ENCODE measurements at regions not wholly inside any gene's neighbourhood (a gene's known extent, or its start where the extent isn't known, plus 50 kb on each side); places are given as distances from the start of the nearest gene placed in this dataset.

DNA sequence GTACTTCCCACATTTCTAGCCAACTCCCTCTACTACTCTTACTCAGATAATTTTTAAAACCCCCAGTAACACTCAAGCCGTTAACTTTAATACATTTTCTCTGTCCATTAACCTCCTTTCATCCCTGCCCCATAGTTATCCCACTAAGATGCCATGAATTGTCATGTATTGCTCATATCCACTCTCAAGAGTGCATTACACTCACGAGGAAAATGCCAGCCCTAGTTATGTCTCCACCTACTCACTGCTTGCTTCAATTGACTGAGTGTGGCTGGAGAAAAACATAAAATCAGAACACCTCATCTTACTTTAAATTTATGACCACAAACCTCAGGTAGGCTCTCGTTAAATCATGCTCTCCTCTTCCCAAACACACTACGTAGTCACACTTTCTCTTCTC, 324.1 kb upstream of the NPSR1 start:
- H4K20me1 ChIP-seq (ENCODE audit: insufficient read depth, low read length) = no peaks in the 10 kb centered on the region
- H3K9ac ChIP-seq (ENCODE audit: low read depth, low read length) = no peak overlapping the region
- no peaks in the 10 kb centered on the region for H3K36me3 ChIP-seq (ENCODE audit: insufficient read depth, low read length)
- no peaks in the 10 kb centered on the region for H3K4me1 ChIP-seq (ENCODE audit: insufficient read depth, low read length)
- no peak overlapping the region for H3K4me2 ChIP-seq (ENCODE audit: insufficient read depth, low read length)
- DNase-seq (no peak), ATAC-seq (ENCODE audit: insufficient read depth, low read depth) (no peak)
- H3K79me2 ChIP-seq (ENCODE audit: insufficient read depth, low read length) = no peaks in the 10 kb centered on the region
- H3K27ac ChIP-seq (ENCODE audit: low read length) = no peak overlapping the region
- H2AFZ ChIP-seq (ENCODE audit: low read depth, low read length) = no peak overlapping the region
- TF ChIP-seq EZH2 (IDR thresholded peaks at IDR 0.05; ENCODE audit: borderline replicate concordance, low read depth, low read length, severe bottlenecking) = no peak
- TF ChIP-seq CTCF (IDR thresholded peaks at IDR 0.05; ENCODE audit: borderline replicate concordance, extremely low read depth, low read length, poor library complexity, severe bottlenecking) = no peak
- H3K9me3 ChIP-seq (ENCODE audit: insufficient read depth, low read length, severe bottlenecking) = no peaks in the 10 kb centered on the region
- H3K4me3 ChIP-seq (ENCODE audit: low read depth in 1 of 2, low read length in 2 of 2) = no peak overlapping the region
- H3K27me3 ChIP-seq (ENCODE audit: insufficient read depth, low read length, poor library complexity) = no peaks in the 10 kb centered on the region

DNA sequence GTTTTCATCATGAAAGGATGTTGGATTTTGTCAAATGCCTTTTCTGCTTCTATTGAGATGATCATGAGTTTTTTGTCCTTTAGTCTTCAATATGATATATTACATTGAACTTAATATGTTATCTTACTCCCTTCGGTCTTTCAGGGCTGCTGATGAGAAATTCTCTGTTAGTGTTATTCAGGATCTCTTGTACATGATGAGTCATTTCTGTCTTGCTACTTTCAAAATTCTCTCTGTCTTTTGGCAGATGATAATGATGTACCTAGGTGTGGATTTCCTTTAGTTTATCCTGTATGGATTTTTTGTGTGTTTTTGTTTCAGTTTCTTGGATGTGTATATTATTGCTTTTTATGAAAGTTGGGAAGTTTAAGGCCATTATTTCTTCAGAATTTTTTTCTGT, 320.9 kb upstream of the NPSR1 start:
- Histone ChIP-seq H3K4me1 (ENCODE audit: insufficient read depth, low read length) (no peaks in the 10 kb centered on the region), H3K4me3 (ENCODE audit: low read depth in 1 of 2, low read length in 2 of 2) (no peak overlapping the region), H3K4me2 (ENCODE audit: insufficient read depth, low read length) (no peak overlapping the region), H3K27ac (ENCODE audit: low read length) (no peak overlapping the region), H2AFZ (ENCODE audit: low read depth, low read length) (no peak overlapping the region), H3K27me3 (ENCODE audit: insufficient read depth, low read length, poor library complexity) (no peaks in the 10 kb centered on the region), H3K9me3 (ENCODE audit: insufficient read depth, low read length, severe bottlenecking) (no peaks in the 10 kb centered on the region), H3K36me3 (ENCODE audit: insufficient read depth, low read length) (no peaks in the 10 kb centered on the region), H3K9ac (ENCODE audit: low read depth, low read length) (no peak overlapping the region), H4K20me1 (ENCODE audit: insufficient read depth, low read length) (no peaks in the 10 kb centered on the region), H3K79me2 (ENCODE audit: insufficient read depth, low read length) (no peaks in the 10 kb centered on the region)
- TF ChIP-seq EZH2 (IDR thresholded peaks at IDR 0.05; ENCODE audit: borderline replicate concordance, low read depth, low read length, severe bottlenecking) (no peak), CTCF (IDR thresholded peaks at IDR 0.05; ENCODE audit: borderline replicate concordance, extremely low read depth, low read length, poor library complexity, severe bottlenecking) (no peak)
- no peak for ATAC-seq (ENCODE audit: insufficient read depth, low read depth)
- DNase-seq = no peak

GRCh38 chr7:34338961-34339526, 319.0 kb upstream of the NPSR1 start:
- no peaks in the 10 kb centered on the region for H3K27me3 ChIP-seq (ENCODE audit: insufficient read depth, low read length, poor library complexity)
- H3K4me1 ChIP-seq (ENCODE audit: insufficient read depth, low read length) = no peaks in the 10 kb centered on the region
- no peaks in the 10 kb centered on the region for H3K36me3 ChIP-seq (ENCODE audit: insufficient read depth, low read length)
- no peak overlapping the region for H3K4me2 ChIP-seq (ENCODE audit: insufficient read depth, low read length)
- no peak overlapping the region for H2AFZ ChIP-seq (ENCODE audit: low read depth, low read length)
- no peak overlapping the region for H3K4me3 ChIP-seq (ENCODE audit: low read depth in 1 of 2, low read length in 2 of 2)
- ATAC-seq (ENCODE audit: insufficient read depth, low read depth) (no peak), DNase-seq (no peak)
- no peak overlapping the region for H3K9ac ChIP-seq (ENCODE audit: low read depth, low read length)
- H4K20me1 ChIP-seq (ENCODE audit: insufficient read depth, low read length) = no peaks in the 10 kb centered on the region
- no peaks in the 10 kb centered on the region for H3K79me2 ChIP-seq (ENCODE audit: insufficient read depth, low read length)
- TF ChIP-seq EZH2 (IDR thresholded peaks at IDR 0.05; ENCODE audit: borderline replicate concordance, low read depth, low read length, severe bottlenecking) = no peak
- no peak for TF ChIP-seq CTCF (IDR thresholded peaks at IDR 0.05; ENCODE audit: borderline replicate concordance, extremely low read depth, low read length, poor library complexity, severe bottlenecking)
- H3K27ac ChIP-seq (ENCODE audit: low read length) = no peak overlapping the region
- no peaks in the 10 kb centered on the region for H3K9me3 ChIP-seq (ENCODE audit: insufficient read depth, low read length, severe bottlenecking)

- Histone ChIP-seq H2AFZ (ENCODE audit: low read depth, low read length) (no peak overlapping the region), H4K20me1 (ENCODE audit: insufficient read depth, low read length) (no peaks in the 10 kb centered on the region), H3K4me1 (ENCODE audit: insufficient read depth, low read length) (no peaks in the 10 kb centered on the region), H3K4me3 (ENCODE audit: low read depth in 1 of 2, low read length in 2 of 2) (no peak overlapping the region), H3K79me2 (ENCODE audit: insufficient read depth, low read length) (no peaks in the 10 kb centered on the region), H3K27ac (ENCODE audit: low read length) (no peak overlapping the region), H3K4me2 (ENCODE audit: insufficient read depth, low read length) (no peak overlapping the region), H3K9me3 (ENCODE audit: insufficient read depth, low read length, severe bottlenecking) (no peaks in the 10 kb centered on the region), H3K27me3 (ENCODE audit: insufficient read depth, low read length, poor library complexity) (no peaks in the 10 kb centered on the region), H3K36me3 (ENCODE audit: insufficient read depth, low read length) (no peaks in the 10 kb centered on the region), H3K9ac (ENCODE audit: low read depth, low read length) (no peak overlapping the region)
- TF ChIP-seq CTCF (IDR thresholded peaks at IDR 0.05; ENCODE audit: borderline replicate concordance, extremely low read depth, low read length, poor library complexity, severe bottlenecking) = no peak
- no peak for TF ChIP-seq EZH2 (IDR thresholded peaks at IDR 0.05; ENCODE audit: borderline replicate concordance, low read depth, low read length, severe bottlenecking)
- ATAC-seq (ENCODE audit: insufficient read depth, low read depth) = no peak
- no peak for DNase-seq
Measured at GRCh38 chr7:34341326-34341725, 316.7 kb upstream of the NPSR1 start.

Measured in DND-41 (cell line).